H1 (cell line): ENCODE measurements at regions not wholly inside any gene's neighbourhood (a gene's known extent, or its start where the extent isn't known, plus 50 kb on each side); places are given as distances from the start of the nearest gene placed in this dataset.

Experiments used
- CTCF ChIA-PET: fragments of 300-600 bp; sonication (Branson Sonifier 250); formaldehyde crosslinking; loops from one replicate; lab custom pipeline; 2021; ENCODE audit not compliant: partially characterized antibody; lab: Charles Lee
- POLR2A ChIA-PET: fragments of 300-600 bp; sonication (Branson Sonifier 250); formaldehyde crosslinking; loops from one replicate; lab custom pipeline; 2021; ENCODE audit warnings: inconsistent platforms; ENCODE audit not compliant: partially characterized antibody; lab: Charles Lee
- DNase-seq, 2 experiments: peaks; one replicate each; pipeline versions ENCODE4 v3.0.0 to v3.0.0-alpha.2; 2010 to 2022; ENCODE audit warnings: low spot score in 2 of 2, low read depth in 1 of 2, mixed read lengths in 1 of 2
- FAIRE-seq: peaks from 2 replicates; lab custom pipeline; 2011; peaks lifted over from hg19 to GRCh38; lab: Jason Lieb, UNC
- H2AFZ ChIP-seq: 2 replicates; pipeline ENCODE4 v1.8.1; 2012; ENCODE audit warnings: low read length, inconsistent platforms
- H2AK5ac ChIP-seq: 2 replicates; pipeline ENCODE4 v1.6.1; 2013; ENCODE audit warnings: low read depth, low read length
- H2BK120ac ChIP-seq: replicated peaks from 2 replicates; pipeline ENCODE3; 2013; ENCODE audit warnings: low read depth, low read length, inconsistent platforms
- H2BK12ac ChIP-seq: 2 replicates; pipeline ENCODE4 v1.6.1; 2013; ENCODE audit warnings: low read depth, low read length
- H2BK15ac ChIP-seq: 2 replicates; pipeline ENCODE4 v1.6.1; 2013; ENCODE audit warnings: low read length
- H2BK20ac ChIP-seq: 2 replicates; pipeline ENCODE4 v1.6.1; 2013; ENCODE audit warnings: low read length
- H2BK5ac ChIP-seq: 2 replicates; pipeline ENCODE4 v1.6.1; 2013; ENCODE audit warnings: low read depth, low read length
- H3K14ac ChIP-seq: 2 replicates; pipeline ENCODE4 v1.6.1; 2013; ENCODE audit warnings: inconsistent platforms; ENCODE audit not compliant: insufficient read length
- H3K18ac ChIP-seq: 2 replicates; pipeline ENCODE4 v1.6.1; 2013; ENCODE audit warnings: low read length; ENCODE audit errors: extremely low read depth
- H3K23ac ChIP-seq: 2 replicates; pipeline ENCODE4 v1.6.1; 2013; ENCODE audit warnings: inconsistent platforms; ENCODE audit not compliant: insufficient read length
- H3K23me2 ChIP-seq: 2 replicates; pipeline ENCODE4 v1.6.1; 2013; ENCODE audit warnings: low read depth, low read length
- H3K27ac ChIP-seq: 2 replicates; pipeline ENCODE4 v1.6.1; 2011; ENCODE audit warnings: low read depth, low read length, inconsistent platforms
- H3K27me3 ChIP-seq, 4 experiments: replicated peaks in 1 of 4; 1 replicate in 1 of 4; 2 replicates in 3 of 4; pipeline versions ENCODE4 v1.6.1 to v1.8.1; 2011 to 2013; ENCODE audit warnings: low read length in 3 of 4, mild to moderate bottlenecking in 3 of 4, inconsistent platforms in 2 of 4, mixed read lengths in 2 of 4, moderate library complexity in 1 of 4; ENCODE audit not compliant: control insufficient read depth in 3 of 4, insufficient read depth in 3 of 4; ENCODE audit errors: extremely low read depth in 1 of 4
- H3K36me3 ChIP-seq, 4 experiments: 2 replicates each; pipeline versions ENCODE4 v1.6.1 to v1.8.1; 2011 to 2013; ENCODE audit warnings: mild to moderate bottlenecking in 4 of 4, low read length in 3 of 4, moderate library complexity in 2 of 4, control low read depth in 1 of 4, inconsistent platforms in 1 of 4; ENCODE audit not compliant: insufficient read depth in 4 of 4, control insufficient read depth in 2 of 4
- H3K4ac ChIP-seq: replicated peaks from 2 replicates; pipeline ENCODE3; 2013; ENCODE audit warnings: low read length, low read depth, mixed read lengths, inconsistent platforms; ENCODE audit not compliant: insufficient read length
- H3K4me1 ChIP-seq, 4 experiments: replicated peaks in 1 of 4; 1 replicate in 1 of 4; 2 replicates in 3 of 4; pipeline versions ENCODE4 v1.6.1 to v1.8.1; 2011 to 2013; ENCODE audit warnings: low read length in 3 of 4, inconsistent platforms in 2 of 4, mixed read lengths in 1 of 4; ENCODE audit not compliant: insufficient read depth in 4 of 4, control insufficient read depth in 3 of 4
- H3K4me2 ChIP-seq, 2 experiments: 2 replicates each; pipeline versions ENCODE4 v1.6.1 to v1.8.1; 2011 to 2013; ENCODE audit warnings: low read depth in 2 of 2, low read length in 2 of 2, control low read depth in 1 of 2, inconsistent platforms in 1 of 2, mild to moderate bottlenecking in 1 of 2; ENCODE audit not compliant: insufficient read depth in 1 of 2
- H3K4me3 ChIP-seq, 4 experiments: fragments of 200-600, 300-600 bp in 1 of 4; sonication (generic), shearing (Covaris generic), sonication (Bioruptor Twin) in 1 of 4; 2 replicates each; pipeline versions ENCODE4 v1.5.1 to v1.8.1; 2011 to 2016; ENCODE audit warnings: low read length in 4 of 4, low read depth in 3 of 4, control low read depth in 2 of 4, inconsistent platforms in 2 of 4, mild to moderate bottlenecking in 2 of 4, mixed read lengths in 1 of 4, moderate library complexity in 1 of 4; ENCODE audit not compliant: insufficient read depth in 2 of 4; ENCODE audit errors: extremely low read depth in 1 of 4
- H3K56ac ChIP-seq: replicated peaks from 2 replicates; pipeline ENCODE3; 2013; ENCODE audit warnings: low read depth, mild to moderate bottlenecking, mixed read lengths, low read length, inconsistent platforms; ENCODE audit not compliant: insufficient read length
- H3K79me1 ChIP-seq: 2 replicates; pipeline ENCODE4 v1.6.1; 2013; ENCODE audit warnings: low read depth, low read length, control low read depth
- H3K79me2 ChIP-seq, 2 experiments: 2 replicates each; pipeline versions ENCODE4 v1.6.1 to v1.8.1; 2012 to 2013; ENCODE audit warnings: low read length in 2 of 2, mild to moderate bottlenecking in 2 of 2, inconsistent platforms in 1 of 2; ENCODE audit not compliant: insufficient read depth in 2 of 2, control insufficient read depth in 1 of 2
- H3K9ac ChIP-seq, 4 experiments: replicated peaks in 1 of 4; 1 replicate in 1 of 4; 2 replicates in 3 of 4; pipeline versions ENCODE4 v1.6.1 to v1.8.1; 2011 to 2013; ENCODE audit warnings: low read depth in 3 of 4, low read length in 3 of 4, control low read depth in 2 of 4, mild to moderate bottlenecking in 2 of 4, moderate library complexity in 2 of 4, inconsistent platforms in 1 of 4; ENCODE audit errors: extremely low read depth in 1 of 4
- H3K9me3 ChIP-seq, 2 experiments: 2 replicates each; pipeline versions ENCODE4 v1.6.1 to v1.8.1; 2012 to 2013; ENCODE audit warnings: mild to moderate bottlenecking in 2 of 2, moderate library complexity in 2 of 2, control low read depth in 1 of 2, inconsistent platforms in 1 of 2, low read depth in 1 of 2, low read length in 1 of 2, mixed read lengths in 1 of 2; ENCODE audit not compliant: insufficient read depth in 2 of 2
- H4K20me1 ChIP-seq, 2 experiments: replicated peaks in 1 of 2; 2 replicates each; pipeline versions ENCODE3 to v1.8.1; 2011 to 2013; ENCODE audit warnings: inconsistent platforms in 2 of 2, low read length in 2 of 2, mild to moderate bottlenecking in 1 of 2; ENCODE audit not compliant: insufficient read depth in 2 of 2, control insufficient read depth in 1 of 2
- H4K5ac ChIP-seq: 2 replicates; pipeline ENCODE4 v1.6.1; 2013; ENCODE audit warnings: low read length, low read depth, mixed read lengths, inconsistent platforms; ENCODE audit not compliant: insufficient read length
- H4K8ac ChIP-seq: 2 replicates; pipeline ENCODE4 v1.8.0; 2013; ENCODE audit warnings: mild to moderate bottlenecking, moderate library complexity, low read length, inconsistent platforms; ENCODE audit not compliant: insufficient read depth; ENCODE audit errors: extremely low read depth
- H4K91ac ChIP-seq: replicated peaks from 2 replicates; pipeline ENCODE3; 2013; ENCODE audit warnings: low read length, mixed read lengths, inconsistent platforms; ENCODE audit not compliant: insufficient read length
- CEBPB ChIP-seq: IDR thresholded peaks from 2 replicates; pipeline ENCODE4 v1.6.1; 2012; ENCODE audit warnings: low read depth, low read length
- CTBP2 ChIP-seq: IDR thresholded peaks from 2 replicates; pipeline ENCODE4 v1.7.0; 2011; ENCODE audit warnings: borderline replicate concordance, mild to moderate bottlenecking, moderate library complexity, mixed read lengths, low read length; ENCODE audit not compliant: insufficient read depth, insufficient read length
- GABPA ChIP-seq: IDR thresholded peaks from 2 replicates; pipeline ENCODE4 v1.6.1; 2011; ENCODE audit warnings: mild to moderate bottlenecking, low read length, moderate library complexity, borderline replicate concordance; ENCODE audit not compliant: insufficient read depth
- JUN ChIP-seq: IDR thresholded peaks from 2 replicates; pipeline ENCODE4 v1.6.1; 2011; ENCODE audit warnings: low read depth, mild to moderate bottlenecking, improper control_type of control experiment, low read length
- NANOG ChIP-seq: IDR thresholded peaks from 2 replicates; pipeline ENCODE4 v1.6.1; 2011; ENCODE audit warnings: low read length, low read depth, mild to moderate bottlenecking, inconsistent platforms; ENCODE audit not compliant: insufficient read depth, poor library complexity, severe bottlenecking
- RAD21 ChIP-seq, 2 experiments: IDR thresholded peaks in 1 of 2; conservative IDR thresholded peaks in 1 of 2; 2 replicates each; pipeline ENCODE4 v1.6.1; 2011; ENCODE audit warnings: low read depth in 2 of 2, low read length in 2 of 2, improper control_type of control experiment in 1 of 2, inconsistent platforms in 1 of 2, mild to moderate bottlenecking in 1 of 2, moderate library complexity in 1 of 2
- SIRT6 ChIP-seq: IDR thresholded peaks from one replicate; pipeline ENCODE4 v1.7.1; 2012; ENCODE audit warnings: low read length, inconsistent platforms
- SP1 ChIP-seq: IDR thresholded peaks from 2 replicates; pipeline ENCODE4 v1.6.1; 2011; ENCODE audit warnings: low read depth, low read length
- SUZ12 ChIP-seq: fragments of 200-600 bp; sonication (generic); IDR thresholded peaks from 2 replicates; pipeline ENCODE4 v1.6.1; 2012; ENCODE audit warnings: mild to moderate bottlenecking, inconsistent platforms, low read length, moderate library complexity, mixed read lengths
- TAF7 ChIP-seq: optimal IDR thresholded peaks from 2 replicates; pipeline ENCODE3; 2011; ENCODE audit warnings: low read depth, mild to moderate bottlenecking, inconsistent platforms, low read length, moderate library complexity, borderline replicate concordance
- TBP ChIP-seq: IDR thresholded peaks from 2 replicates; pipeline ENCODE4 v1.6.1; 2011; ENCODE audit warnings: low read depth, low read length, improper control_type of control experiment
- WGBS, 2 experiments: shearing (Covaris generic) in 1 of 2; methylation state at CpG; one replicate each; pipeline versions ENCODE4 v1.1.6 to v1.1.7; 2013 to 2015; ENCODE audit warnings: low lambda C conversion rate in 2 of 2, mixed read lengths in 2 of 2, inconsistent platforms in 1 of 2, low coverage in 1 of 2, missing lambda C conversion rate in 1 of 2; ENCODE audit not compliant: insufficient replicate concordance in 2 of 2, insufficient coverage in 1 of 2, insufficient read length in 1 of 2; ENCODE audit errors: extremely low coverage in 1 of 2, missing lambda C conversion rate in 1 of 2; 5-methylcytosine and 5-hydroxymethylcytosine counted together

DNA sequence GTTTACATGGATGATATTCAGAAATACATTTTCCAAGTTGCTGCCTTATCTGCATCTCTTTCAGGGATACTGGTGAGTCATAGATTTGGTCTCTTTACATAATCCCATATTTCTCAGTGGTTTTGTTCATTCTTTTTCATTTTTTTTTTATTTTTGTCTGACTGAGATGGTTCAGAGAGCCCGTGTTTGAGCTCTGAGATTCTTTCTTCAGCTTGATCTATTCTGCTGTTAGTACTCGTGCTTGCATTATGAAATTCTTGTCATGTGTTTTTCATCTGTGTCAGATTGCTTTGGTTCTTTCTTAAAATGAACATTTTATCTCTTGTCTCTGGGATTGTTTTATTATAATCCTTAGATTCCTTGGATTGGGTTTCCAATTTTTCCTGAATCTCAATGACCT lies 317.3 kb downstream of the DOK5 start:
- TF ChIP-seq CEBPB (no peak), GABPA (no peak), RAD21 (IDR thresholded peaks at IDR 0.05 in 1 of 2, conservative IDR thresholded peaks at IDR 0.05 in 1 of 2; ENCODE audit: low read depth in 2 of 2, low read length in 2 of 2) (no peak), CTBP2 (no peak), TBP (no peak), JUN (no peak), SIRT6 (no peak), TAF7 (no peak), NANOG (no peak), SUZ12 (no peak), SP1 (no peak)
- TF ChIP-seq, all 59 proteins: peak for 0
- Histone ChIP-seq H3K9ac (no peak overlapping the region), H4K20me1 (no peaks in the 10 kb centered on the region), H4K5ac (no peak overlapping the region), H3K56ac (no peak overlapping the region), H4K8ac (no peak overlapping the region), H3K79me2 (no peaks in the 10 kb centered on the region), H2BK5ac (no peak overlapping the region), H3K36me3 (no peaks in the 10 kb centered on the region), H3K27me3 (no peaks in the 10 kb centered on the region), H3K4me1 (peaks cover 0 to 3% (median 0%) of the 10 kb centered on the region in 4 experiments; a peak in 1 of 7 replicates), H3K79me1 (no peaks in the 10 kb centered on the region; the same call in 1 of the 2 replicates), H2BK12ac (no peak overlapping the region), H4K91ac (no peak overlapping the region), H2BK120ac (no peak overlapping the region), H2BK20ac (no peak overlapping the region), H3K4me2 (no peak overlapping the region), H3K4me3 (no peak overlapping the region), H3K9me3 (peaks cover 0 to 3% of the 10 kb centered on the region in 2 experiments; a peak in 1 of 4 replicates), H3K23me2 (no peaks in the 10 kb centered on the region), H2BK15ac (no peak overlapping the region), H2AFZ (no peak overlapping the region), H2AK5ac (no peak overlapping the region), H3K14ac (no peak overlapping the region), H3K27ac (no peak overlapping the region), H3K4ac (no peak overlapping the region), H3K23ac (no peak overlapping the region), H3K18ac (no peak overlapping the region)
- FAIRE-seq (no peak), DNase-seq (no peak)
- POLR2A ChIA-PET, result no interaction called here
- CTCF ChIA-PET, result no interaction called here
- 80% methylated on average over 2 of the region's 2 CpGs; no CpG with 5 or more reads in 1 of the 2 experiments for WGBS, 2 experiments
